ENCODE measurements at regions not wholly inside any gene's neighbourhood (a gene's known extent, or its start where the extent isn't known, plus 50 kb on each side); places are given as distances from the start of the nearest gene placed in this dataset.
"Not testable (repeated sequence)": the region's sequence is repeated elsewhere in the genome, so short reads cannot be mapped to it uniquely, and the experiment has no call there.

GRCh38 chr10:42533866-42534265 is 104.5 kb downstream of the ZNF33B start:
- peaks cover 59 to 73% of the 10 kb centered on the region in 2 donors for H3K9me3 ChIP-seq
- H3K4me3 ChIP-seq; H3K27me3 ChIP-seq; H3K4me1 ChIP-seq; intact Hi-C loops (cut with DNase I; ENCODE audit: low total_unique reads); H3K36me3 ChIP-seq; DNase-seq (ENCODE audit: low spot score in 2 of 2); H3K27ac ChIP-seq: not testable (repeated sequence)

GRCh38 chr10:42532996-42533395 is 105.4 kb downstream of the ZNF33B start:
- no peak for TF ChIP-seq POLR2AphosphoS5 (IDR thresholded peaks at IDR 0.05)
- no peak for TF ChIP-seq CTCF (IDR thresholded peaks at IDR 0.05)
- no peak for TF ChIP-seq POLR2A (IDR thresholded peaks at IDR 0.05)
- DNase-seq (ENCODE audit: low spot score in 2 of 2): no peak
- peaks cover 54 to 67% of the 10 kb centered on the region in 2 donors for H3K9me3 ChIP-seq
- H3K27ac ChIP-seq: no peak overlapping the region
- intact Hi-C loops (cut with DNase I; ENCODE audit: low total_unique reads): no loop called here
- no peaks in the 10 kb centered on the region for H3K36me3 ChIP-seq
- no peaks in the 10 kb centered on the region for H3K4me1 ChIP-seq
- H3K4me3 ChIP-seq: no peak overlapping the region
- no peaks in the 10 kb centered on the region for H3K27me3 ChIP-seq

- DNase-seq (ENCODE audit: low spot score in 2 of 2): no peak
- no peaks in the 10 kb centered on the region for H3K4me1 ChIP-seq
- intact Hi-C loops (cut with DNase I; ENCODE audit: low total_unique reads): no loop called here
- H3K4me3 ChIP-seq: no peak overlapping the region
- H3K9me3 ChIP-seq: peaks cover 77 to 85% of the 10 kb centered on the region in 2 donors
- no peak overlapping the region for H3K27ac ChIP-seq
- H3K27me3 ChIP-seq: no peaks in the 10 kb centered on the region
- TF ChIP-seq CTCF (IDR thresholded peaks at IDR 0.05): no peak
- TF ChIP-seq POLR2AphosphoS5 (IDR thresholded peaks at IDR 0.05): no peak
- peaks cover 36% of the 10 kb centered on the region for H3K36me3 ChIP-seq
Measured at GRCh38 chr10:42523098-42523497, 115.3 kb downstream of the ZNF33B start.

GRCh38 chr10:42519761-42520460 is 118.5 kb downstream of the ZNF33B start:
- no peak for DNase-seq (ENCODE audit: low spot score in 2 of 2)
- Histone ChIP-seq H3K9me3 (peaks cover 84 to 100% of the 10 kb centered on the region in 2 donors), H3K36me3 (peaks cover 29% of the 10 kb centered on the region), H3K4me3 (no peak overlapping the region), H3K4me1 (no peaks in the 10 kb centered on the region), H3K27ac (no peak overlapping the region), H3K27me3 (no peaks in the 10 kb centered on the region)
- intact Hi-C loops (cut with DNase I; ENCODE audit: low total_unique reads): no loop called here
- TF ChIP-seq POLR2A (IDR thresholded peaks at IDR 0.05): no peak
- TF ChIP-seq CTCF (IDR thresholded peaks at IDR 0.05): no peak
- no peak for TF ChIP-seq POLR2AphosphoS5 (IDR thresholded peaks at IDR 0.05)

GRCh38 chr10:42519079-42519478 is 119.3 kb downstream of the ZNF33B start:
- H3K4me3 ChIP-seq: no peak overlapping the region
- no peak for DNase-seq (ENCODE audit: low spot score in 2 of 2)
- intact Hi-C loops (cut with DNase I; ENCODE audit: low total_unique reads): no loop called here
- H3K27ac ChIP-seq: no peak overlapping the region
- peaks cover 78 to 100% of the 10 kb centered on the region in 2 donors for H3K9me3 ChIP-seq
- H3K27me3 ChIP-seq: no peaks in the 10 kb centered on the region
- H3K4me1 ChIP-seq: no peaks in the 10 kb centered on the region
- TF ChIP-seq CTCF (IDR thresholded peaks at IDR 0.05) (no peak), POLR2AphosphoS5 (IDR thresholded peaks at IDR 0.05) (no peak), POLR2A (IDR thresholded peaks at IDR 0.05) (no peak)
- peaks cover 27% of the 10 kb centered on the region for H3K36me3 ChIP-seq

Data from breast epithelium (tissue), 4 donors.